ENCODE measurements at regions not wholly inside any gene's neighbourhood (a gene's known extent, or its start where the extent isn't known, plus 50 kb on each side); places are given as distances from the start of the nearest gene placed in this dataset.

DNA sequence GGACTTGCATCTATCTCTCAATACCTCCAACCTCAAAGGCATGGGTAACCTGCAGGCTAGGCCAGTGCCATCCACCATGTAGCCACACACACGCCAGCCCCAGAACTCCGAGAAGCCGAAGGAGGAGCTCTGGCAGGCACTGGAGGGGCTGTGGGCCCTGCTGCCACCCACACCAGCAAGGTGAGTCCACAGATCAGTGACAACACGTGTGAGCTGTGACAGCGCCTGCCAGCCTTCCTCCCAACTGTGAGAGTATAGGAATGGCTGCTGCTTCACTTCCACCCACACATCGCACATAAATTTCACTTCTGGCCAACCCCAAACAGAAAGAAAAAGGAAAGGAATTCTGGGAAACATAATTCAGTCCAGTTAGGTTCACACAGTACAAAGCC, 422.6 kb downstream of the BCOR start:
- no peak for TF ChIP-seq CTCF (IDR thresholded peaks at IDR 0.05; ENCODE audit: low read depth, low read length)
- no peak for DNase-seq (ENCODE audit: low read depth in 1 of 2, low spot score in 1 of 2)
- Histone ChIP-seq H3K27me3 (no peaks in the 10 kb centered on the region), H3K36me3 (no peaks in the 10 kb centered on the region), H3K4me3 (no peak overlapping the region), H3K4me1 (ENCODE audit: low read depth) (peaks cover 16% of the 10 kb centered on the region), H3K27ac (no peak overlapping the region), H3K9me3 (ENCODE audit: low read depth) (no peaks in the 10 kb centered on the region)

GRCh38 chrX:39675619-39676018, 422.1 kb downstream of the BCOR start:
- H3K27me3 ChIP-seq: no peaks in the 10 kb centered on the region
- TF ChIP-seq CTCF (IDR thresholded peaks at IDR 0.05; ENCODE audit: low read depth, low read length): no peak
- H3K9me3 ChIP-seq (ENCODE audit: low read depth): no peaks in the 10 kb centered on the region
- H3K27ac ChIP-seq: no peak overlapping the region
- H3K4me3 ChIP-seq: no peak overlapping the region
- peak in 1 of 2 donors; percentile 65 for DNase-seq (ENCODE audit: low read depth in 1 of 2, low spot score in 1 of 2)
- no peaks in the 10 kb centered on the region for H3K36me3 ChIP-seq
- peaks cover 16% of the 10 kb centered on the region for H3K4me1 ChIP-seq (ENCODE audit: low read depth)

GRCh38 chrX:39676434-39676833, 421.3 kb downstream of the BCOR start:
- Histone ChIP-seq H3K27ac (no peak overlapping the region), H3K36me3 (no peaks in the 10 kb centered on the region), H3K9me3 (ENCODE audit: low read depth) (no peaks in the 10 kb centered on the region), H3K4me1 (ENCODE audit: low read depth) (peaks cover 16% of the 10 kb centered on the region), H3K27me3 (no peaks in the 10 kb centered on the region), H3K4me3 (no peak overlapping the region)
- DNase-seq (ENCODE audit: low read depth in 1 of 2, low spot score in 1 of 2): no peak
- TF ChIP-seq CTCF (IDR thresholded peaks at IDR 0.05; ENCODE audit: low read depth, low read length): no peak

- no peak overlapping the region for H3K27ac ChIP-seq
- DNase-seq (ENCODE audit: low read depth in 1 of 2, low spot score in 1 of 2): no peak
- no peak overlapping the region for H3K4me3 ChIP-seq
- no peaks in the 10 kb centered on the region for H3K36me3 ChIP-seq
- no peaks in the 10 kb centered on the region for H3K9me3 ChIP-seq (ENCODE audit: low read depth)
- H3K27me3 ChIP-seq: no peaks in the 10 kb centered on the region
- no peak for TF ChIP-seq CTCF (IDR thresholded peaks at IDR 0.05; ENCODE audit: low read depth, low read length)
- peaks cover 16% of the 10 kb centered on the region for H3K4me1 ChIP-seq (ENCODE audit: low read depth)
Measured at GRCh38 chrX:39677585-39677977, 420.2 kb downstream of the BCOR start.

- no peak for TF ChIP-seq CTCF (IDR thresholded peaks at IDR 0.05; ENCODE audit: low read depth, low read length)
- no peaks in the 10 kb centered on the region for H3K9me3 ChIP-seq (ENCODE audit: low read depth)
- H3K4me1 ChIP-seq (ENCODE audit: low read depth): peaks cover 16% of the 10 kb centered on the region
- no peak for DNase-seq (ENCODE audit: low read depth in 1 of 2, low spot score in 1 of 2)
- H3K27me3 ChIP-seq: no peaks in the 10 kb centered on the region
- H3K27ac ChIP-seq: no peak overlapping the region
- no peak overlapping the region for H3K4me3 ChIP-seq
- no peaks in the 10 kb centered on the region for H3K36me3 ChIP-seq
Measured at GRCh38 chrX:39677978-39678791, 419.6 kb downstream of the BCOR start.
